ENCODE measurements at regions not wholly inside any gene's neighbourhood (a gene's known extent, or its start where the extent isn't known, plus 50 kb on each side); places are given as distances from the start of the nearest gene placed in this dataset.

GRCh38 chr3:64957408-64958198, 269.8 kb upstream of the ADAMTS9 start:
- H3K36me3 Mint-ChIP-seq (ENCODE audit: low read depth): no peaks in the 10 kb centered on the region
- H3K4me3 Mint-ChIP-seq: no peak overlapping the region
- H3K27me3 Mint-ChIP-seq: no peaks in the 10 kb centered on the region
- H3K4me1 Mint-ChIP-seq (ENCODE audit: low read depth): no peaks in the 10 kb centered on the region
- H3K27ac Mint-ChIP-seq: no peak overlapping the region
- intact Hi-C loops (cut with micrococcal nuclease): no loop called here
- peaks cover 17% of the 10 kb centered on the region for H3K9me3 Mint-ChIP-seq

GRCh38 chr3:64956711-64957325, 269.0 kb upstream of the ADAMTS9 start:
- Mint-ChIP-seq H3K27ac (no peak overlapping the region), H3K4me3 (no peak overlapping the region), H3K4me1 (ENCODE audit: low read depth) (no peaks in the 10 kb centered on the region), H3K9me3 (peaks cover 17% of the 10 kb centered on the region), H3K27me3 (no peaks in the 10 kb centered on the region), H3K36me3 (ENCODE audit: low read depth) (no peaks in the 10 kb centered on the region)
- intact Hi-C loops (cut with micrococcal nuclease): no loop called here

- H3K27ac Mint-ChIP-seq: no peak overlapping the region
- H3K36me3 Mint-ChIP-seq (ENCODE audit: low read depth): no peaks in the 10 kb centered on the region
- peaks cover 17% of the 10 kb centered on the region for H3K9me3 Mint-ChIP-seq
- H3K4me1 Mint-ChIP-seq (ENCODE audit: low read depth): no peaks in the 10 kb centered on the region
- intact Hi-C loops (cut with micrococcal nuclease): no loop called here
- no peaks in the 10 kb centered on the region for H3K27me3 Mint-ChIP-seq
- no peak overlapping the region for H3K4me3 Mint-ChIP-seq
These were observed 267.3 kb upstream of the ADAMTS9 start for GRCh38 chr3:64954995-64955636.

DNA sequence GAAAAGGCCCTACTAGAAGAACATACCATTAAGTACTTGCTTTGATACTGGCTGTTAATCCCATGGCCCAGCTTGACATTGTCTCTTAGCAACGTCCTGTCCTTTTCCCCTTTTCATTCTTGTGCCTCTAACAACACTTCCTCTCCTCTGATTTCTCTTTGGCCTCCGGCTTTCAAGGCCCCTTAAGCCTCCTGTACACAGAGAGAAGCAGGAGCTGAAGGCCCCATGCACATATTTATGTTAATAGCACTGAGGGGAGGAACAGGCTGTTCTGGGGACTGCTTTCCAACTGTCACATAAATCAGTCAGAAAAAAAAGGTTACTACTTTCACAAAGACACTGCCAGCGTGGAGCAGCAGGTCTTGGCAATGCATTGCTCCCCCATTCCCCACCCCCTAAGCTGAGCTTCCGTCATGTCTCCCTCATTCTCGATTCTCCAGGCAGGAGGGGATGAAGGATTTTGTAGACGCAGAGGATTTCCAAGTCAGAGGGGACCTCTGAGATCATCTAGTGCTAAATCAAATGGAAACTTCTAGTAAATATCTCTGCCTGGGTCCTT, 257.4 kb upstream of the ADAMTS9 start:
- H3K4me3 Mint-ChIP-seq: no peak overlapping the region
- intact Hi-C loops (cut with micrococcal nuclease): no loop called here
- H3K4me1 Mint-ChIP-seq (ENCODE audit: low read depth): no peaks in the 10 kb centered on the region
- H3K9me3 Mint-ChIP-seq: peaks cover 23% of the 10 kb centered on the region
- no peak overlapping the region for H3K27ac Mint-ChIP-seq
- H3K36me3 Mint-ChIP-seq (ENCODE audit: low read depth): no peaks in the 10 kb centered on the region
- no peaks in the 10 kb centered on the region for H3K27me3 Mint-ChIP-seq

DNA sequence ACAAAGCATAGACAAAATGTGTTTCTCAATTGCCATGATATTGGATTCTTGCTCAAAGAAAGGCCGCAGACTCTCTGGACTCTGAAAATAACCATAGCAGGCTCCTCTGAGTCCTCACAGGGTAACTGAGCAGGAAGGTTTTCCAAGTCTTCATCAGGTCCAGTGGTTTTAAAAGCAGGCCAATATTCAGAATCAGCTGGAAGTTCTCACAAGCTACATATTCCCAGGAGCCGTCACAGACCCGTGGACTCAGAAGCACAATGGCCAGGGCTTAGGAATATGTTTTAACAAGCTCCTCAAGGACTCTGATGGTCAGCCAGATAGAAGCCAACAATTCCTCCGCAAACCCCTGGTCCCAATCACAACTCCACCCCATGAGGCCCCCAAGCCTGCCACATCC, 256.1 kb upstream of the ADAMTS9 start:
- no peaks in the 10 kb centered on the region for H3K36me3 Mint-ChIP-seq (ENCODE audit: low read depth)
- intact Hi-C loops (cut with micrococcal nuclease): no loop called here
- H3K27ac Mint-ChIP-seq: no peak overlapping the region
- peaks cover 32% of the 10 kb centered on the region for H3K9me3 Mint-ChIP-seq
- no peaks in the 10 kb centered on the region for H3K27me3 Mint-ChIP-seq
- no peak overlapping the region for H3K4me3 Mint-ChIP-seq
- no peaks in the 10 kb centered on the region for H3K4me1 Mint-ChIP-seq (ENCODE audit: low read depth)

DNA sequence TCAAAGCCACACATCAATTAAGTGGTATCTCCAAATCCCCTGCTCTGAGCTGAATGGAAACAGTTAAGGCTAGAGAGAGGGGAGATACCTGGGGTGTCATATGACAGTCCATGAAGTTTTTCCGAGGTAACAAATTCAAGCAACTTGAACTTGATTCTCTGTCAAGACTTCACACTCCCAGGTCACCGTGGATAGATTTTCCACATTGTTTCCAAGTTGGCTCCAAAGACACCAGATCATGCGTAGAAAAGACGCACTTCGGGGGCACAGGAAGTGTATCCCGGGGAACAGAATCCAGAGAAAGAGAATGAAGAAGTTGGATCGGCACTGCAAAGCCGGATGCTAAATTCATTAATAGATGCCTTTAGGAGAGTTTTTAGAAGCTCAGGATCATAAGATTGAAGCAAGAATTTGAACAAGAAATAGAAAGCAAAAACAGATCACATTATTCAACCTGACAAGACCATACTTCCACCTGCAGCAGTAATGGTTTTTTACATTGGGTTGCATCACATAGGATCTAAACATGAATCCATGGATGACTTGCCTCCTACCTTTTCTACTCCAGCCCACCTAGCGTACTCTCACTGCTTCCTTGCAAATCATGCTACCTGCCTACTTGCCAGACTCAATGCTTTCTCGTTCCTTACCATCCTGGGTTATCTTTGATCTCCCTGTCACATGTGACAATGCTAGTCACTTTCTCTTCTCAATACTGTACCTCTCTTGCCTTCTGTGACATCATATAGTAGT, 253.0 kb upstream of the ADAMTS9 start:
- Mint-ChIP-seq H3K27me3 (no peaks in the 10 kb centered on the region), H3K27ac (no peak overlapping the region), H3K4me1 (ENCODE audit: low read depth) (no peaks in the 10 kb centered on the region), H3K36me3 (ENCODE audit: low read depth) (no peaks in the 10 kb centered on the region), H3K4me3 (no peak overlapping the region), H3K9me3 (peaks cover 41% of the 10 kb centered on the region)
- intact Hi-C loops (cut with micrococcal nuclease): no loop called here

GRCh38 chr3:64939747-64940450, 252.1 kb upstream of the ADAMTS9 start:
- intact Hi-C loops (cut with micrococcal nuclease): no loop called here
- H3K4me3 Mint-ChIP-seq: no peak overlapping the region
- H3K4me1 Mint-ChIP-seq (ENCODE audit: low read depth): no peaks in the 10 kb centered on the region
- peaks cover 41% of the 10 kb centered on the region for H3K9me3 Mint-ChIP-seq
- no peak overlapping the region for H3K27ac Mint-ChIP-seq
- no peaks in the 10 kb centered on the region for H3K36me3 Mint-ChIP-seq (ENCODE audit: low read depth)
- no peaks in the 10 kb centered on the region for H3K27me3 Mint-ChIP-seq

DNA sequence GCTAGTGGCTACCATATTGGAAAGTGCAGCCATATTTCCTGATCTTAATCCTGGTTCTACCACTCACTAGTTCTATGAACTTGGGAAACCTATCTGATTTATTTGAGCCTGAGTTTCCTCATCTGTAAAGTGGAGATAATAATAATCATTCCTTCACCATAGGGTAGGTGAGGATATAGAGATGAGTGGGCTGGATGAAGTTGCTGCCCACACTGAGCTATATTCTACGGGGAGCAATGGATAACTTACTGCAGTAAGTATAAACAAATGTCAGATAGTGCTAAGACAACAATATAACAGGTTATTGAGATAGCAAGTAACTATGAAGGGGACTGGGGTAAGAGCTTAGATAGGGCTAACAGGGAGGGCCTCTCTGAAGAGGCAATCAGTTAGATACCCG, 251.5 kb upstream of the ADAMTS9 start:
- Mint-ChIP-seq H3K27ac (no peak overlapping the region), H3K4me3 (no peak overlapping the region), H3K4me1 (ENCODE audit: low read depth) (no peaks in the 10 kb centered on the region), H3K9me3 (peaks cover 46% of the 10 kb centered on the region), H3K36me3 (ENCODE audit: low read depth) (no peaks in the 10 kb centered on the region), H3K27me3 (no peaks in the 10 kb centered on the region)
- intact Hi-C loops (cut with micrococcal nuclease): no loop called here

- no peaks in the 10 kb centered on the region for H3K36me3 Mint-ChIP-seq (ENCODE audit: low read depth)
- no peak overlapping the region for H3K27ac Mint-ChIP-seq
- no peak overlapping the region for H3K4me3 Mint-ChIP-seq
- H3K27me3 Mint-ChIP-seq: no peaks in the 10 kb centered on the region
- intact Hi-C loops (cut with micrococcal nuclease): no loop called here
- H3K4me1 Mint-ChIP-seq (ENCODE audit: low read depth): no peaks in the 10 kb centered on the region
- H3K9me3 Mint-ChIP-seq: peaks cover 64% of the 10 kb centered on the region
These were observed 248.8 kb upstream of the ADAMTS9 start for GRCh38 chr3:64936556-64936955.

DNA sequence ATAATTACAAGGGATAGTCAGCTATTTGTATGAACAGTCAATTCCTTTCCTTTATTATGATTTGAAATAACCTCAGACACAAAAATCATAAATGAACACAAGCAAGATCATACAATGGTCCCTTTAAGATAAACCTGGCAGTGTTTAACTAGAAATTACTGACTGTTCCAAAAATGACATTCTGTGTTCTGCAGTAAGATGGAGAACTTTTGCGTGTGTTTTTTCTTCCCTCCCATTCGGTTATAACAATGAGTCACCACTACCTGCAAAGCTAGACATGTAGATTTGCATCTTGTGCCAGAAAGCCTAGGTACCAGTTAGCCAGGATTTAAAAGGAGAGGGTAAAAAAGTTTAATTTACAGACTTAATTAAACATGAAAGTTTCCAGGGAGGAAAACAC, 248.2 kb upstream of the ADAMTS9 start:
- H3K4me3 Mint-ChIP-seq: no peak overlapping the region
- no peaks in the 10 kb centered on the region for H3K36me3 Mint-ChIP-seq (ENCODE audit: low read depth)
- H3K4me1 Mint-ChIP-seq (ENCODE audit: low read depth): no peaks in the 10 kb centered on the region
- intact Hi-C loops (cut with micrococcal nuclease): no loop called here
- H3K9me3 Mint-ChIP-seq: peaks cover 64% of the 10 kb centered on the region
- no peaks in the 10 kb centered on the region for H3K27me3 Mint-ChIP-seq
- no peak overlapping the region for H3K27ac Mint-ChIP-seq

DNA sequence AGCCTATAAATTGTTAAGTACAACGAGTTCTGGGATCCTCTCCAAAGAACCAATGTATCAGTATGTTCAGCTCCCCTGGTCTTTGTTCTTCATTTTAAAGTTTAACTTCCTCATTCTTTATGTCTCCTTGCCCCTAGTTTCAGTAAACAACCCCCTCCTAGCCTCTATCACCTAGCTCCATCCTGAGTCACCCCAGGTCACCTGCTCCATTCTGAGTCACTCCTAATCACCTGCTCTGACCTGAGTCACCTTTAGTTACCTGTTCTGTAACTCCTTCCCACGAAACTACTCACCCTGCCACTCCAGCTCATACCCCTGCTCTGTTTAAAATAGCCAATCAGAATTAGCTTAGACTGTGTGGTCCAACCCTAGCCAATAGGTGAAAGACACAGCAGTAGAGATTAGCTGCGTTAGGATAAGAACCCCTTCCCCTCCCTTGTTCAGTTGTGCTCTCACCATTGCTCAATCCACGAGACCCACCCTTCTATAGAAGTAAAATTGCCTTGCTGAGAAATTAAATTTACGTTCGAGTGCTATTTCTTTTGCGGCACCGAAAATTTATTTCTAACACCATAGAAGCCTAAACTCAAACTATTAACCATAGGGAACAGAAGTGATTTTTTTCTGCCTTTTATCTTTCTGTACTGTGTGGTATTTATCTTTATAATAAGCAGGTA, 245.0 kb upstream of the ADAMTS9 start:
- intact Hi-C loops (cut with micrococcal nuclease): no loop called here
- Mint-ChIP-seq H3K4me3 (no peak overlapping the region), H3K36me3 (ENCODE audit: low read depth) (no peaks in the 10 kb centered on the region), H3K27me3 (no peaks in the 10 kb centered on the region), H3K4me1 (ENCODE audit: low read depth) (no peaks in the 10 kb centered on the region), H3K27ac (no peak overlapping the region), H3K9me3 (peaks cover 42% of the 10 kb centered on the region)

DNA sequence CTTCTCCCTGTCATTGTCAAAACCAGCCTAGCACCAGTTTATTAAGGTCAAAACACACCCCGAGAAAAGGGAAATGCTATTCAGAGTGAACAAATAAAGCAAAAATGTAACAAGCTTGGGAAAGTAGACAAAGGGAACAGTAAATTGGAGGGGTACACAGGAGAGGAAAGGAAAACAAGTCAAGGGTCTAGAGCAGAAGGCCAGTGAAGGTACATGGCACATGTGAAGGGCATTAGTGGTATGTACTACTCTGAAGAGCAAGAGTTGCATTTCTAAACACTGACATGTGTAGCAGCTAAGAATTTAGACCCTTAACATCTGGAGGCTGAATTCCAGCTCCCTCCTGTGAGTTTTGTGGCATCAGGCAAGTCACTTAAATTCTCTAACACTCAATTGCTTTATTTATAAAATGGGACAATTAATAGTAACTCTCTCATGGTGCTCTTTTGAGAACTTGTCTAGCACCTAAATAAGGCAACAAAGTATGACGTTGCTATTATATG, 244.3 kb upstream of the ADAMTS9 start:
- H3K27me3 Mint-ChIP-seq: no peaks in the 10 kb centered on the region
- intact Hi-C loops (cut with micrococcal nuclease): no loop called here
- H3K4me1 Mint-ChIP-seq (ENCODE audit: low read depth): no peaks in the 10 kb centered on the region
- H3K4me3 Mint-ChIP-seq: no peak overlapping the region
- no peaks in the 10 kb centered on the region for H3K36me3 Mint-ChIP-seq (ENCODE audit: low read depth)
- peaks cover 42% of the 10 kb centered on the region for H3K9me3 Mint-ChIP-seq
- no peak overlapping the region for H3K27ac Mint-ChIP-seq

DNA sequence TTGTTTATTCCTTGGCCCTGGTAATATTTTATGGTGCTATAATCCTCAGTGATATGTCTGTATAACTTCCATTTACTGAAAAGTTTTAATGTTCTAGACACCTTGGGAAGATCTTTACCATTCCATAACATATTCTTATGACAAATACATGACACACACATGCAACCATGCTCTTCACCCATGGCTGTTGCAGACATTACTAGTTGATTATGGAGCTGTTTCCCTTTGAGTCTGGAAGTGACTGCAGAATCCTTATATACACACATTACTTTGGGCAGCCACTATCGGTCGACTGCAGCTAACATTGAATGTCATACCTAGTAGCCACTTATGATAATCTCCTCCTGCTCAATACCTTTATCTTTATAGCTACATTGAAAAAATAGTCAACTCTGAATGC, 243.1 kb upstream of the ADAMTS9 start:
- intact Hi-C loops (cut with micrococcal nuclease): no loop called here
- no peak overlapping the region for H3K4me3 Mint-ChIP-seq
- H3K9me3 Mint-ChIP-seq: peaks cover 42% of the 10 kb centered on the region

More for the DNA sequence above, 243.1 kb upstream of the ADAMTS9 start:
- Mint-ChIP-seq H3K4me1 (ENCODE audit: low read depth) (no peaks in the 10 kb centered on the region), H3K27ac (no peak overlapping the region), H3K27me3 (no peaks in the 10 kb centered on the region), H3K36me3 (ENCODE audit: low read depth) (no peaks in the 10 kb centered on the region)
